H1 (cell line): ENCODE measurements at regions not wholly inside any gene's neighbourhood (a gene's known extent, or its start where the extent isn't known, plus 50 kb on each side); places are given as distances from the start of the nearest gene placed in this dataset.

Source experiments
- BACH1 ChIP-seq: IDR thresholded peaks from 2 replicates; pipeline ENCODE4 v1.6.1; 2012; ENCODE audit warnings: low read length, improper control_type of control experiment

DNA sequence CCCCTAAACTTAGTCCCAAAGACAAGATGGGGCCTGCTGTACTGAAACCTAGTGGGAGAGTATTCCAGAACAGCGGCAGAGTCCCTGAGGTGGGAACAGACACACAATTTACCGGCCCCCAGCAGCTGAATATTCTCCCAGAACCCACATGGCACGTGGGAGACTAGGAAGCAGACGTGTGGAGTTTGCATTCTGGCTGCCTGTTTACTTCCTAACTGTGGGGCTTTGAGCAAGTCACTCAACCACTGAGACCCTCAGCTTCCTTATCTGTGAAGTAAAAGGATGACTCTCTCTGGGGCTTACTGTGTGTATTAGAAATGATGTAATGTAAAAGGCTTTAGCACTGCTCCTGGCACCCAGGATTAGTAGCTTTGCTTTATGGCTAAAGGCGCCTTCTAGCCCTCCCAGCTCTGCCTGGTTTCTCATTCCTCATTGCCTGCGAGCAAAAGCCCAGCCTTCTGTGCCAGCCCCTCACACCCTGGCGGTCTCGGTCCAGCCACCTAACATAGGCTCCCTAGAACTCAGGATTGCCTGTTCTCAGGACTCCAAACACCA is 353.1 kb downstream of the CDC5L start (continued):
- TF ChIP-seq BACH1 = no peak
